ENCODE measurements at regions not wholly inside any gene's neighbourhood (a gene's known extent, or its start where the extent isn't known, plus 50 kb on each side); places are given as distances from the start of the nearest gene placed in this dataset.
"Not testable (repeated sequence)": the region's sequence is repeated elsewhere in the genome, so short reads cannot be mapped to it uniquely, and the experiment has no call there.

- TF ChIP-seq, protein P1, sequence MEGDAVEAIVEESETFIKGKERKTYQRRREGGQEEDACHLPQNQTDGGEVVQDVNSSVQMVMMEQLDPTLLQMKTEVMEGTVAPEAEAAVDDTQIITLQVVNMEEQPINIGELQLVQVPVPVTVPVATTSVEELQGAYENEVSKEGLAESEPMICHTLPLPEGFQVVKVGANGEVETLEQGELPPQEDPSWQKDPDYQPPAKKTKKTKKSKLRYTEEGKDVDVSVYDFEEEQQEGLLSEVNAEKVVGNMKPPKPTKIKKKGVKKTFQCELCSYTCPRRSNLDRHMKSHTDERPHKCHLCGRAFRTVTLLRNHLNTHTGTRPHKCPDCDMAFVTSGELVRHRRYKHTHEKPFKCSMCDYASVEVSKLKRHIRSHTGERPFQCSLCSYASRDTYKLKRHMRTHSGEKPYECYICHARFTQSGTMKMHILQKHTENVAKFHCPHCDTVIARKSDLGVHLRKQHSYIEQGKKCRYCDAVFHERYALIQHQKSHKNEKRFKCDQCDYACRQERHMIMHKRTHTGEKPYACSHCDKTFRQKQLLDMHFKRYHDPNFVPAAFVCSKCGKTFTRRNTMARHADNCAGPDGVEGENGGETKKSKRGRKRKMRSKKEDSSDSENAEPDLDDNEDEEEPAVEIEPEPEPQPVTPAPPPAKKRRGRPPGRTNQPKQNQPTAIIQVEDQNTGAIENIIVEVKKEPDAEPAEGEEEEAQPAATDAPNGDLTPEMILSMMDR (IDR thresholded peaks at IDR 0.05; ENCODE audit: borderline replicate concordance, extremely low read depth, low read length, poor library complexity, severe bottlenecking), result not testable (repeated sequence)
- not testable (repeated sequence) for TF ChIP-seq EZH2 (IDR thresholded peaks at IDR 0.05; ENCODE audit: borderline replicate concordance, low read depth, low read length, severe bottlenecking)
Observed at GRCh38 chr1:146393154-146393553, 164.3 kb upstream of the NOTCH2NLA start.
